ENCODE measurements at regions not wholly inside any gene's neighbourhood (a gene's known extent, or its start where the extent isn't known, plus 50 kb on each side); places are given as distances from the start of the nearest gene placed in this dataset.

GRCh38 chr16:85524630-85525419 is 88.3 kb upstream of the GSE1 start (continued):
- TF ChIP-seq NFAT5 (CRISPR knock-in tag; IDR thresholded peaks at IDR 0.05) (no peak), ZFP36L1 (CRISPR knock-in tag; IDR thresholded peaks at IDR 0.05) (peak; percentile 78; the same call in 1 of the 2 replicates), FIP1L1 (IDR thresholded peaks at IDR 0.05; ENCODE audit: borderline replicate concordance, insufficient read depth, low read depth, low read length) (no peak), FOXA1 (IDR thresholded peaks at IDR 0.05) (no peak), FOXA1 (CRISPR knock-in tag; IDR thresholded peaks at IDR 0.05) (peak; percentile 99), FOXJ3 (CRISPR knock-in tag; IDR thresholded peaks at IDR 0.05; ENCODE audit: borderline replicate concordance) (peak; percentile 78), ZNF124 (CRISPR knock-in tag; IDR thresholded peaks at IDR 0.05) (no peak), ZNF30 (CRISPR knock-in tag; IDR thresholded peaks at IDR 0.05) (peak; percentile 67; the same call in 1 of the 2 replicates), ZNF3 (CRISPR knock-in tag; IDR thresholded peaks at IDR 0.05) (peak; percentile 17; the same call in 1 of the 2 replicates), ZNF280B (CRISPR knock-in tag; IDR thresholded peaks at IDR 0.05; ENCODE audit: borderline replicate concordance) (peak; percentile 83), ARNT (IDR thresholded peaks at IDR 0.05) (no peak), IRF2 (CRISPR knock-in tag; IDR thresholded peaks at IDR 0.05) (peak; percentile 74), PHB2 (IDR thresholded peaks at IDR 0.05; ENCODE audit: partially characterized antibody) (no peak), HMG20A (CRISPR knock-in tag; IDR thresholded peaks at IDR 0.05; ENCODE audit: borderline replicate concordance) (peak; percentile 86; the same call in 1 of the 2 replicates), SMYD3 (CRISPR knock-in tag; IDR thresholded peaks at IDR 0.05) (peak; percentile 80; the same call in 1 of the 2 replicates), SYNCRIP (IDR thresholded peaks at IDR 0.05; ENCODE audit: insufficient read depth, low read depth, low read length) (no peak), PATZ1 (CRISPR knock-in tag; IDR thresholded peaks at IDR 0.05) (peak; percentile 90), NCOR1 (IDR thresholded peaks at IDR 0.05; ENCODE audit: borderline replicate concordance, low read length) (peak; percentile 80; the same call in 1 of the 2 replicates), HMGA1 (CRISPR knock-in tag; conservative IDR thresholded peaks at IDR 0.05) (no peak), ZNF235 (CRISPR knock-in tag; IDR thresholded peaks at IDR 0.05; ENCODE audit: borderline replicate concordance) (no peak), YY1 (IDR thresholded peaks at IDR 0.05; ENCODE audit: insufficient read depth, insufficient replicate concordance, low read depth, low read length) (peak; percentile 79)
